GM18867 (cell line): ENCODE measurements at regions not wholly inside any gene's neighbourhood (a gene's known extent, or its start where the extent isn't known, plus 50 kb on each side); places are given as distances from the start of the nearest gene placed in this dataset.

Experiments
- ATAC-seq: cut with Tn5 transposase; IDR thresholded peaks from one replicate; pipeline ENCODE4 v1.9.1; 2021; ENCODE audit warnings: mild to moderate bottlenecking, moderate library complexity; ENCODE audit not compliant: unreplicated experiment

GRCh38 chr6:159118924-159119323, 50.3 kb upstream of the FNDC1 start:
- ATAC-seq = no peak

DNA sequence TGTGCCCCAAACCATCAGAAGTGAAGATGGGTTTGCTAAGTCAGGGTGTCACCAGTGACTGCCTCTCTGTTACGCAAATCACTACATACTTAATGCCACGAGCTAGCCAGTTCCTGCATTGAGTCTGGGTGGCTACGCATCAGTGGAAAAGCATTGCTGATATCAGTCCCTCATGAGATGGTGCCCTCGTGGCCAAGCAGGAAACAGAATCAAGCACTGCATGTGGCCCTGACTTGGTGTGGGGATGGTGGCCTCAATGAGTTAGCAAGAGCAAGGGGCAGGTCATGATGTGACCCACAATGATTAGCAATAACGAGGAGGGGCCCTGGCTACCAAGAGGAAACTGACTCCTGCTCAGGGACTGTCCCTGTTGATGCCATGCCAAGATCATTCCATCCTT, 51.6 kb upstream of the FNDC1 start:
- ATAC-seq = no peak

- no peak for ATAC-seq
Measured at GRCh38 chr6:159117046-159117445, 52.2 kb upstream of the FNDC1 start.

- peak; percentile 45 for ATAC-seq
Measured at GRCh38 chr6:159116343-159116742, 52.9 kb upstream of the FNDC1 start.

DNA sequence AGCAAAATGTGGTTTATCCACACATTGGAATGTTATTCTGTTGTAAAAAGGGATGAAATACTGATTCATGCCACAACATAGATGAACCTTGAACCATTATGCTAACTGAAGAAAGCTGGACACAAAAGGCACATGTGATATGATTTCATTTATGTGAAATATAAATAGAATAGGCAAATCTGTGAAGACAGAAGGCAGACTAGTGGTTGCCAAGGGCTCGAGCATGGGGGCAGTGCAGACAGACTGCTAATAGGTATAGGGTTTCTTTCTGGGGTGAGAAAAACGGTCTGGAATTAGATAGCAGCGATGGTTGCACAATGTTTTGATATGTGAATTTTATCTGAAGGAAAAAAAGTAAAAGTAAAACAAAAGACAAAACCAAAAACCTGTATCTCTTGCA, 54.6 kb upstream of the FNDC1 start:
- ATAC-seq = no peak

DNA sequence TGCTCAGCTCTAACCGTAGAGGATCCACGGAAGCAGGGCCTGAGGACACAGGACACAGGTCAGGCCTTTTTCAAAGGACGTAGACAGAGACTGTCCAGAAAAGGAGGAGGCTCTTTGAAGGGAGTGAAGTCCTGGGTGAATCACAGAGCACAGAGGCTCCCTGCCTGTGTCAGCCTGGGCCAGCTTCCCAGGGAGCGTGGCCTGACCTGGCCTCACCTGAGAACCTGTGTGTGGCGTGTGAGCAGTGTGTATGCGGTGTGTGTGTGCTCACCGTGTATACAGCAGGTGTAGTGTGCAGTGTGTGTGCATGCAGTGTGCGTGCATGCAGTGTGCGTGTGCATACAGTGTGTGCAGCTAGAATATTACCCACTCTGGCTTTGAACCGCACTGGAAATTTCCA, 56.0 kb upstream of the FNDC1 start:
- ATAC-seq = no peak

- no peak for ATAC-seq
Measured at GRCh38 chr6:159112714-159113113, 56.5 kb upstream of the FNDC1 start.

DNA sequence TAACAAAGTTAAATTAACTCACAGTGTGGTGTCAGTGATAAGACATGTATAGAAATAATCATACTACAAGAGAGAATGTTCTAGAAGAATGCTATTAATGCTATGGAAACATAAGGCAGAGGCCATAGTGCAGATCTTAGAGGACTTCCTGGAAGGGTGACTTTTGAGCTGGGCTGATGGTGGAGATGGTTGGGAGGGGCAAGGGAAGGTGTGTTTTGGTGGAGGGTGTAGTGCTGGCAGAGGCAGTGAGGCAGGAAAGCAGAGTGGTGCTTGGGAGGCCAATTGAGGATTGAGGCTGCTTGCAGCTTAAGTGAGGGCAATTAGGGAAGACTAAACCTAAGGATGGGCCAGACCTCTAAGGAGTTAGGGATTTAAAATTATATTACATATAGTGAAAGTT, 58.5 kb upstream of the FNDC1 start:
- no peak for ATAC-seq

DNA sequence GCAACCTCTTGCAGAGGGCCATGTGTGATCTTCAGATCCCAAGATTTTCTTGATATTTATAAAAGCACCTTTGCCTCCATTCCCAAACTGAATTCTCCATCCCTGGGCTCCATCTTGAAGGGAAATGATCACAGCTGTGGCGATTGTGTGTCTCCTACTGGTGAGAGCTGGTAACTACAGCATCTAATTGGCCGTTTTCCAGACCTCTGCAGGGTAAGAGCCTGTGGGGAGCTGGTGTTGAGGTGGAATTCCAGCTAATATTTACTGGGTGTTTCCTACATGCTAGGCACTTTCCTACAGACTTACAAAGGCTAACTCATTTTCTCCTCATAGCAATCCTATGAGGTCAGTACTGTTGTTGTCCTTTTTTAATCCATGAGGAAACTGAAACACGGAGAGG, 59.2 kb upstream of the FNDC1 start:
- ATAC-seq = peak; percentile 25

GRCh38 chr6:159109391-159109790, 59.8 kb upstream of the FNDC1 start:
- ATAC-seq = no peak

- no peak for ATAC-seq
Measured at GRCh38 chr6:159108426-159108985, 60.7 kb upstream of the FNDC1 start.

DNA sequence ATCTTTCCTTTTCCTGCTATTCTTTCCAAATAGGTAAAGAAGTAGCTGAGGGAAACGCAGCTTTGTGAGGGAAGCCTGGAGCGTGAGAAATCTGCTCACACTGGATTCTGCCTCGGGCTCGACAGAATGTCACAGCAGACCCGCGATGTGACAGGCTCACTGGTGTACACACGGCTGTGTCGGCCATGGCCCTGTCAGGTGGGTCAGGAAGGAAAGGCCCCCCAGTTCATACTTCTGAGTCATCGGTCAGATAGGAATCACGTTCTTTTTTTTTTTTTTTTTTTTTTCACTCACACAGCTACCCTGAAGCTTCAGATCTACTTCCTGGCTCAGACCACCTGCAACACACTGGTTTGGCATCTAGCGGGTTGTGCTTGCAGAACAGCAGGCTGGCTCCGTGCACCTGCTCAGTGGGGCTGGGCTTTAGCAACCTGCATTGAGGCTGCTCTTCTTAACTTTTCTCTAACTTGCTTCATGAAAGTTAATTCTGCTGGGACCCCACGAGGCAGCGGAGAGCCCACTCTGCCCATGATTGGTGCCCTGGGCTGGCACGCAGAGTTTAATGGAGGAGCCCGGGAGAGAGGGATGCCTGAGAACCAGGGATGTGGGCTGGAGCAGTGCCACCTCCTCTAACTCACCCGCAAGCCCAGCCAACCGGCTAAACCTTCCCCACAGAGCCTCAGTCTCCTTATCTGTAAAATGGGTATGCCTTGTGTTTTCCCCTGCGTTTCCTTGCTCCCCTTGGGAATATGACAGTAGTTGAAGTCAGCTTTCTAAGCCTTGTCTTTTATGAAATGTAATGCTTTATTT, 61.5 kb upstream of the FNDC1 start:
- ATAC-seq = no peak

GRCh38 chr6:159106627-159107241, 61.9 kb upstream of the TAGAP start:
- peak; percentile 84 for ATAC-seq

DNA sequence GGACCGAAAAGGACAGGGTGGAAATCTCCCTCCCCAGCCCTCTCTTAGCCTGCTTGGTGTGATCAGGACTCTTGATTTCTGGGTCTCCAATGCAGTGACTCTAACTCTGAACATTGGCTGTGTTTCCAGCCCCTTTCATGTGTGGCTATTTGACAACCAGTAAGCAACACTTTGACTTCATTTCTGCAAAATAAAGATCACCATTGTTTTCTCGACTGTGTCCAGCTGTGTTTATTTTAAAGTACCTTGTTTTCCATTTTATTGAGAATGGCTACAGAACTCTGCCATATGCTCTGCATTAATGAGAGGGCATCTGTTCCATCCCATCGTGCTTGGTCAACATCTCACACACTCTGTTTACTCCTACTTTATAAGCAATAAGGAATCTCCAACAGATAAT, 60.9 kb upstream of the TAGAP start:
- no peak for ATAC-seq

DNA sequence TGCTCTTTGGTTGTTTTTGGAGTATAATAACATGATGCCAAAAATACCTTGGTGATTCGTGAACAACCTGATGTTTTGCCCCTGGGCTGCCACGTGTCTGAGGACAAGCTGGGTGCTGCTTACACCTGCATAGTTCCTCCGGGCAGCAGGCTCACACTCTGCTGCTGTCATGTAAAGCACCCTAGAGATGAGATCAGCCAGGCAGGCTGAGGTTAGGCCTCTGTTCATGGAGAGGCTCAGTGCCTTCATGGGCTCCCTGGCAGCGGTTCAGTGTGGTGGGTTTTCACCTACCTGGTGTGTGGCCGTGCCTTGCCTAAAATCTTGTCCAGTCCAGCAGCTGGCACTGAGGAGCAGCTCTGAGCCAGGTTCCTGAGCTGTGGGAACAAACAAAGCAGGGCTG, 60.1 kb upstream of the TAGAP start:
- no peak for ATAC-seq

- peak; percentile 64 for ATAC-seq
Measured at GRCh38 chr6:159104163-159104925, 59.6 kb upstream of the TAGAP start.

GRCh38 chr6:159103396-159104162, 58.8 kb upstream of the TAGAP start:
- no peak for ATAC-seq

DNA sequence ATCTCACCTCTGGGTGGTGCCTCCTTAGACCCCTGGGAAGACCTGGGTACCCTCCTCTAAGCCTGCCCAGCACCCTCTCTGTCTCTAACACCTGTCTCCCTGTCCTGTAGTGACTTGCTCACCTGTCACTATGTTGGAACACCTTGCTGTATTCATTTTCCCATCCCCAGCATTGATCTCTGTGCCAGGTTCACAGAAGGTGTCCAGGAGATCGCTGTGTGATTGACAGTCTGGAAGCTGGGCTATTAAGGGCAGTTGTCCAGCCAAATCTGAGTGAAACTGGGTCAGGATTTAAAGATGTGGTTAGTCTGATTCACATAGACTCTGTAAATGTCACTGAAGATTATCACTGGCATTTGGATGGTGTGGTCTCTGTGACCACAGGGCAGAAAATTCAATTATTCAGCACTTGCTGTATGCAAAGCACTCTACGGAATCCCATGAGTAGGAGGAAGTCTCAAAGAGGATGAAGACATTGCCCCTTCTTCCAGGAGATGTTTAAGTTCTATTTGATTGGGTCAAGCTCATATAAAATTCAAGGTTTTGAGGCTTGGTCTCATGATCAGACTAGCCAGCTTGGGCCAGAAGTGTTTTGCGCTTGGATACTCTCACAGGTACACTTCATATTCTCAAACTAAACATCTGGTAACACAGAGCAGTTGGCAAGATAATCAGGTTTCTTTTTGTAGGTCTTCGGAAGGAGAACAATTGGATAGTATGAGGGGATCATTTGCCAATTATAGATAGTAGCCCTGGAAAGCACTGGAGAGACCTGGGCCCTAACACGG, 57.8 kb upstream of the TAGAP start:
- no peak for ATAC-seq

DNA sequence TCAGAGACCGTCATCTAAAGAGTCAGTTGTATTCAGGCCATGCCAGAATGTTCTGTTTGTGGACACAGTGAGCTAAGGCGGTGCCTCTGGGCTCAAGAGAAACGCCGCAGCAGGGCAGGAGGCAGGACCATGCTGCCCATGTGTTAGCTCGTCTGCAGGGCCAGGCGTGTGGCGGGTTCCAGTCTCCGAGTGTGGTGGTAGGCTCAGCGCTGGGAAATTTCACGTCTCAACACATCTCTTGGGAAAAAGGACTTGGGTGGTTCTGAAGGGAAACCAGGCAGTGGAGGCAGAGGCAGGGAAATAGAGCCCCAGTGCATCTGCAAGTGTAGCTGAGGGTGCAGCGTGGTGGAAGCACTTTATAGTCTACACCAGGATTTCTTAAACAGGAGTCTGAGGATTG, 56.9 kb upstream of the TAGAP start:
- ATAC-seq = no peak
